Liver (tissue), 8 donors: ENCODE measurements at regions not wholly inside any gene's neighbourhood (a gene's known extent, or its start where the extent isn't known, plus 50 kb on each side); places are given as distances from the start of the nearest gene placed in this dataset.

Source experiments
- DNase-seq: peaks from one replicate; pipeline ENCODE4 v3.0.0-alpha.2; 2017; ENCODE audit warnings: low spot score
- H3K27ac ChIP-seq, 2 donors: one replicate each; pipeline ENCODE4 v1.7.0; 2013; ENCODE audit warnings: inconsistent platforms in 2 of 2, low read length in 2 of 2, control low read depth in 1 of 2, low read depth in 1 of 2, mild to moderate bottlenecking in 1 of 2
- H3K27me3 ChIP-seq, 4 donors: one replicate each; pipeline versions ENCODE4 v1.6.1 to v1.7.0; 2013; ENCODE audit warnings: low read length in 3 of 4, inconsistent platforms in 1 of 4, mild to moderate bottlenecking in 1 of 4, moderate library complexity in 1 of 4; ENCODE audit not compliant: control insufficient read depth in 4 of 4, insufficient read depth in 4 of 4
- H3K36me3 ChIP-seq, 4 donors: one replicate each; pipeline versions ENCODE4 v1.6.1 to v1.7.0; 2013; ENCODE audit warnings: low read length in 3 of 4, mild to moderate bottlenecking in 3 of 4, low read depth in 1 of 4, moderate library complexity in 1 of 4; ENCODE audit not compliant: control insufficient read depth in 4 of 4, insufficient read depth in 3 of 4
- H3K4me1 ChIP-seq, 4 donors: one replicate each; pipeline versions ENCODE4 v1.6.1 to v1.7.0; 2013; ENCODE audit warnings: low read length in 3 of 4, mild to moderate bottlenecking in 3 of 4, moderate library complexity in 1 of 4; ENCODE audit not compliant: control insufficient read depth in 4 of 4, insufficient read depth in 4 of 4
- H3K4me3 ChIP-seq, 3 donors: one replicate each; pipeline versions ENCODE4 v1.6.1 to v1.7.0; 2013; ENCODE audit warnings: low read length in 3 of 3, control low read depth in 1 of 3, low read depth in 1 of 3, mild to moderate bottlenecking in 1 of 3
- H3K9ac ChIP-seq, 2 donors: one replicate each; pipeline ENCODE4 v1.7.0; 2013; ENCODE audit warnings: low read length in 2 of 2, mild to moderate bottlenecking in 2 of 2, moderate library complexity in 2 of 2, control low read depth in 1 of 2, low read depth in 1 of 2
- H3K9me3 ChIP-seq, 4 donors: one replicate each; pipeline versions ENCODE4 v1.6.1 to v1.7.0; 2013; ENCODE audit warnings: low read length in 3 of 4; ENCODE audit not compliant: control insufficient read depth in 4 of 4
- EGR1 ChIP-seq, 2 donors: IDR thresholded peaks; 2 replicates each; pipeline ENCODE4 v1.6.1; 2016 to 2018; ENCODE audit warnings: antibody characterized with exemption in 2 of 2, low read depth in 2 of 2
- FOXA1 ChIP-seq: IDR thresholded peaks from 2 replicates; pipeline ENCODE4 v1.6.1; 2016; ENCODE audit warnings: antibody characterized with exemption
- FOXA2 ChIP-seq: IDR thresholded peaks from 2 replicates; pipeline ENCODE4 v1.6.1; 2016; ENCODE audit warnings: antibody characterized with exemption
- GABPA ChIP-seq, 2 donors: IDR thresholded peaks in 1 of 2; conservative IDR thresholded peaks in 1 of 2; 2 replicates each; pipeline ENCODE4 v1.6.1; 2016; ENCODE audit warnings: antibody characterized with exemption in 2 of 2, mild to moderate bottlenecking in 1 of 2, moderate library complexity in 1 of 2
- HNF4A ChIP-seq, 2 donors: conservative IDR thresholded peaks; 2 replicates each; pipeline ENCODE4 v1.6.1; 2016; ENCODE audit warnings: antibody characterized with exemption in 2 of 2, mild to moderate bottlenecking in 2 of 2
- HNF4G ChIP-seq: IDR thresholded peaks from 2 replicates; pipeline ENCODE4 v1.6.1; 2016; ENCODE audit warnings: antibody characterized with exemption
- JUND ChIP-seq, 2 donors: IDR thresholded peaks; 2 replicates each; pipeline ENCODE4 v1.6.1; 2016; ENCODE audit warnings: antibody characterized with exemption in 2 of 2
- NR2F2 ChIP-seq: IDR thresholded peaks from 2 replicates; pipeline ENCODE4 v1.6.1; 2016; ENCODE audit warnings: antibody characterized with exemption
- RAD21 ChIP-seq, 2 donors: IDR thresholded peaks; 2 replicates each; pipeline ENCODE4 v1.6.1; 2016; ENCODE audit warnings: antibody characterized with exemption in 2 of 2, mild to moderate bottlenecking in 2 of 2
- RXRA ChIP-seq, 2 donors: IDR thresholded peaks; 2 replicates each; pipeline ENCODE4 v1.6.1; 2017 to 2018; ENCODE audit warnings: antibody characterized with exemption in 2 of 2, mild to moderate bottlenecking in 1 of 2
- SP1 ChIP-seq: IDR thresholded peaks from 2 replicates; pipeline ENCODE4 v1.6.1; 2018; ENCODE audit warnings: antibody characterized with exemption, mild to moderate bottlenecking
- TAF1 ChIP-seq: conservative IDR thresholded peaks from 2 replicates; pipeline ENCODE4 v1.6.1; 2016; ENCODE audit warnings: antibody characterized with exemption, mild to moderate bottlenecking
- YY1 ChIP-seq: IDR thresholded peaks from 2 replicates; pipeline ENCODE4 v1.6.1; 2016; ENCODE audit warnings: antibody characterized with exemption, mild to moderate bottlenecking
- WGBS: extraction: QIAGEN DNeasy Blood & Tissue Kit; methylation state at CpG from one replicate; pipeline ENCODE4 v1.1.7; 2013; 5-methylcytosine and 5-hydroxymethylcytosine counted together
- TF ChIP-seq, protein P1 (sequence below): IDR thresholded peaks from 2 replicates; pipeline ENCODE4 v1.6.1; 2016; ENCODE audit warnings: antibody characterized with exemption
- TF ChIP-seq, protein P2 (sequence below): fragments of 150-350 bp; IDR thresholded peaks from 2 replicates; pipeline ENCODE4 v1.5.1; 2017; ENCODE audit warnings: improper control_type of control experiment, low read depth, low read length; ENCODE audit not compliant: missing input control
- TF ChIP-seq, protein P3 (sequence below): IDR thresholded peaks from 2 replicates; pipeline ENCODE4 v1.6.1; 2016; ENCODE audit warnings: antibody characterized with exemption, mild to moderate bottlenecking
- TF ChIP-seq, protein P4 (sequence below): IDR thresholded peaks from 2 replicates; pipeline ENCODE4 v1.6.1; 2016; ENCODE audit warnings: antibody characterized with exemption
- donor health status: healthy.
- donor health status: healthy.
- donor health status: healthy.
- donor health status: healthy.
- donor health status: healthy.

DNA sequence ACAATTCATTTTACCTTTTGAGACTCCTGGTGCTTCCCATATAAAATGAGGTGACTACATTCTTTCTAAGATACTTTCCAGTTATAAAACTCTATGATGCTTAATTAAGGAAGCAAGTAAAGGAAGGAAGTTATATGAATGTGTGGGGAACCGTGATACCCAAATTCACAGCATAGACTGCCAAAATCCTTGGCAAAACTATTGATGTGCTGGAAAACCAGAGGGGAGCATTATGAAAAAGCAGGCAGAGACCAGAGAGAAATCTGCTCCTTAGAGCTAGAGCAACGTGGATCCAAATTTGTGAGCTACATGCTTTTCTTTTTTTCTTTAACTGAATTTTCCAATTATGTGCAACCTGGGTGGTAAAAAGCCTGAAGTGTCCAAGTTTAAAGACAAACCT lies 201.4 kb upstream of the USP25 start:
- no peak overlapping the region for H3K27ac ChIP-seq
- H3K27me3 ChIP-seq = no peaks in the 10 kb centered on the region
- peaks cover 0 to 1% (median 0%) of the 10 kb centered on the region in 4 donors for H3K36me3 ChIP-seq
- WGBS = 73% methylated on average over 2 of the region's 2 CpGs
- H3K9ac ChIP-seq = no peak overlapping the region
- no peaks in the 10 kb centered on the region for H3K9me3 ChIP-seq
- DNase-seq = no peak
- no peaks in the 10 kb centered on the region for H3K4me1 ChIP-seq
- TF ChIP-seq FOXA2 = no peak
- TF ChIP-seq, protein P1, sequence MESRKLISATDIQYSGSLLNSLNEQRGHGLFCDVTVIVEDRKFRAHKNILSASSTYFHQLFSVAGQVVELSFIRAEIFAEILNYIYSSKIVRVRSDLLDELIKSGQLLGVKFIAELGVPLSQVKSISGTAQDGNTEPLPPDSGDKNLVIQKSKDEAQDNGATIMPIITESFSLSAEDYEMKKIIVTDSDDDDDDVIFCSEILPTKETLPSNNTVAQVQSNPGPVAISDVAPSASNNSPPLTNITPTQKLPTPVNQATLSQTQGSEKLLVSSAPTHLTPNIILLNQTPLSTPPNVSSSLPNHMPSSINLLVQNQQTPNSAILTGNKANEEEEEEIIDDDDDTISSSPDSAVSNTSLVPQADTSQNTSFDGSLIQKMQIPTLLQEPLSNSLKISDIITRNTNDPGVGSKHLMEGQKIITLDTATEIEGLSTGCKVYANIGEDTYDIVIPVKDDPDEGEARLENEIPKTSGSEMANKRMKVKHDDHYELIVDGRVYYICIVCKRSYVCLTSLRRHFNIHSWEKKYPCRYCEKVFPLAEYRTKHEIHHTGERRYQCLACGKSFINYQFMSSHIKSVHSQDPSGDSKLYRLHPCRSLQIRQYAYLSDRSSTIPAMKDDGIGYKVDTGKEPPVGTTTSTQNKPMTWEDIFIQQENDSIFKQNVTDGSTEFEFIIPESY = no peak
- TF ChIP-seq YY1 = no peak
- TF ChIP-seq NR2F2 = no peak
- no peak for TF ChIP-seq EGR1 (IDR thresholded peaks at IDR 0.05; ENCODE audit: low read depth in 2 of 2)
- TF ChIP-seq HNF4G = no peak
- no peak for TF ChIP-seq TAF1
- no peak for TF ChIP-seq JUND (IDR thresholded peaks at IDR 0.05)
- no peak for TF ChIP-seq FOXA1
- TF ChIP-seq, protein P2, sequence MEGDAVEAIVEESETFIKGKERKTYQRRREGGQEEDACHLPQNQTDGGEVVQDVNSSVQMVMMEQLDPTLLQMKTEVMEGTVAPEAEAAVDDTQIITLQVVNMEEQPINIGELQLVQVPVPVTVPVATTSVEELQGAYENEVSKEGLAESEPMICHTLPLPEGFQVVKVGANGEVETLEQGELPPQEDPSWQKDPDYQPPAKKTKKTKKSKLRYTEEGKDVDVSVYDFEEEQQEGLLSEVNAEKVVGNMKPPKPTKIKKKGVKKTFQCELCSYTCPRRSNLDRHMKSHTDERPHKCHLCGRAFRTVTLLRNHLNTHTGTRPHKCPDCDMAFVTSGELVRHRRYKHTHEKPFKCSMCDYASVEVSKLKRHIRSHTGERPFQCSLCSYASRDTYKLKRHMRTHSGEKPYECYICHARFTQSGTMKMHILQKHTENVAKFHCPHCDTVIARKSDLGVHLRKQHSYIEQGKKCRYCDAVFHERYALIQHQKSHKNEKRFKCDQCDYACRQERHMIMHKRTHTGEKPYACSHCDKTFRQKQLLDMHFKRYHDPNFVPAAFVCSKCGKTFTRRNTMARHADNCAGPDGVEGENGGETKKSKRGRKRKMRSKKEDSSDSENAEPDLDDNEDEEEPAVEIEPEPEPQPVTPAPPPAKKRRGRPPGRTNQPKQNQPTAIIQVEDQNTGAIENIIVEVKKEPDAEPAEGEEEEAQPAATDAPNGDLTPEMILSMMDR = no peak
- TF ChIP-seq, protein P3, sequence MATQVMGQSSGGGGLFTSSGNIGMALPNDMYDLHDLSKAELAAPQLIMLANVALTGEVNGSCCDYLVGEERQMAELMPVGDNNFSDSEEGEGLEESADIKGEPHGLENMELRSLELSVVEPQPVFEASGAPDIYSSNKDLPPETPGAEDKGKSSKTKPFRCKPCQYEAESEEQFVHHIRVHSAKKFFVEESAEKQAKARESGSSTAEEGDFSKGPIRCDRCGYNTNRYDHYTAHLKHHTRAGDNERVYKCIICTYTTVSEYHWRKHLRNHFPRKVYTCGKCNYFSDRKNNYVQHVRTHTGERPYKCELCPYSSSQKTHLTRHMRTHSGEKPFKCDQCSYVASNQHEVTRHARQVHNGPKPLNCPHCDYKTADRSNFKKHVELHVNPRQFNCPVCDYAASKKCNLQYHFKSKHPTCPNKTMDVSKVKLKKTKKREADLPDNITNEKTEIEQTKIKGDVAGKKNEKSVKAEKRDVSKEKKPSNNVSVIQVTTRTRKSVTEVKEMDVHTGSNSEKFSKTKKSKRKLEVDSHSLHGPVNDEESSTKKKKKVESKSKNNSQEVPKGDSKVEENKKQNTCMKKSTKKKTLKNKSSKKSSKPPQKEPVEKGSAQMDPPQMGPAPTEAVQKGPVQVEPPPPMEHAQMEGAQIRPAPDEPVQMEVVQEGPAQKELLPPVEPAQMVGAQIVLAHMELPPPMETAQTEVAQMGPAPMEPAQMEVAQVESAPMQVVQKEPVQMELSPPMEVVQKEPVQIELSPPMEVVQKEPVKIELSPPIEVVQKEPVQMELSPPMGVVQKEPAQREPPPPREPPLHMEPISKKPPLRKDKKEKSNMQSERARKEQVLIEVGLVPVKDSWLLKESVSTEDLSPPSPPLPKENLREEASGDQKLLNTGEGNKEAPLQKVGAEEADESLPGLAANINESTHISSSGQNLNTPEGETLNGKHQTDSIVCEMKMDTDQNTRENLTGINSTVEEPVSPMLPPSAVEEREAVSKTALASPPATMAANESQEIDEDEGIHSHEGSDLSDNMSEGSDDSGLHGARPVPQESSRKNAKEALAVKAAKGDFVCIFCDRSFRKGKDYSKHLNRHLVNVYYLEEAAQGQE = no peak
- TF ChIP-seq HNF4A (conservative IDR thresholded peaks at IDR 0.05) = no peak
- no peak for TF ChIP-seq RXRA (IDR thresholded peaks at IDR 0.05)
- H3K4me3 ChIP-seq = no peak overlapping the region

DNA sequence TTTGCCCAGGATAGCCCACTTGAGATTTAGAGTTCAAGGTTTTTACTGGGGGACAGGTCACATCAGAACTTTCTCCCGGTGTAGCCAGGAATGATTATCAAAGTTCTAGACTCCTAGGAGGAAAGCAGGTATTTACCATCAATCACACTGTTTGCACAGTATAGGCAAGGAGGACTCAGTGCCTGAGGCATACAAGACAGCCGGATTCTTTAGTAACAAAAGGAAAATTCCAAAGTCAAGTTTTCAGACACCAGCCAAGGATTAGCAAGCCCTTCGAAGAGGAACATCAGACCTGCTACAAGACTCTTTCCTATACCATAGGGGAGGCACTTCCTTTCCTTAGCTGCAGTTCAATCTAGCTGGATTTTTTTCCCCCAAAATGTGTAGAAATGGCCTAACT lies 197.8 kb upstream of the USP25 start:
- DNase-seq = no peak
- Histone ChIP-seq H3K4me3 (no peak overlapping the region), H3K9ac (no peak overlapping the region), H3K27me3 (no peaks in the 10 kb centered on the region), H3K36me3 (peaks cover 0 to 1% (median 0%) of the 10 kb centered on the region in 4 donors), H3K9me3 (no peaks in the 10 kb centered on the region), H3K4me1 (no peaks in the 10 kb centered on the region), H3K27ac (no peak overlapping the region)
- WGBS = 83% methylated on average over 3 of the region's 3 CpGs
- no peak for TF ChIP-seq RAD21 (IDR thresholded peaks at IDR 0.05)
- TF ChIP-seq RXRA (IDR thresholded peaks at IDR 0.05) = no peak
- no peak for TF ChIP-seq GABPA (IDR thresholded peaks at IDR 0.05 in 1 of 2, conservative IDR thresholded peaks at IDR 0.05 in 1 of 2)
- TF ChIP-seq HNF4G = no peak
- TF ChIP-seq YY1 = no peak
- TF ChIP-seq, protein P1 = no peak
- no peak for TF ChIP-seq SP1
- no peak for TF ChIP-seq TAF1
- no peak for TF ChIP-seq NR2F2
- no peak for TF ChIP-seq JUND (IDR thresholded peaks at IDR 0.05)
- no peak for TF ChIP-seq HNF4A (conservative IDR thresholded peaks at IDR 0.05)
- no peak for TF ChIP-seq FOXA2
- TF ChIP-seq, protein P4, sequence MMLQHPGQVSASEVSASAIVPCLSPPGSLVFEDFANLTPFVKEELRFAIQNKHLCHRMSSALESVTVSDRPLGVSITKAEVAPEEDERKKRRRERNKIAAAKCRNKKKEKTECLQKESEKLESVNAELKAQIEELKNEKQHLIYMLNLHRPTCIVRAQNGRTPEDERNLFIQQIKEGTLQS = no peak
- TF ChIP-seq, protein P3 = no peak
- no peak for TF ChIP-seq FOXA1
